ENCODE measurements at regions not wholly inside any gene's neighbourhood (a gene's known extent, or its start where the extent isn't known, plus 50 kb on each side); places are given as distances from the start of the nearest gene placed in this dataset.

DNA sequence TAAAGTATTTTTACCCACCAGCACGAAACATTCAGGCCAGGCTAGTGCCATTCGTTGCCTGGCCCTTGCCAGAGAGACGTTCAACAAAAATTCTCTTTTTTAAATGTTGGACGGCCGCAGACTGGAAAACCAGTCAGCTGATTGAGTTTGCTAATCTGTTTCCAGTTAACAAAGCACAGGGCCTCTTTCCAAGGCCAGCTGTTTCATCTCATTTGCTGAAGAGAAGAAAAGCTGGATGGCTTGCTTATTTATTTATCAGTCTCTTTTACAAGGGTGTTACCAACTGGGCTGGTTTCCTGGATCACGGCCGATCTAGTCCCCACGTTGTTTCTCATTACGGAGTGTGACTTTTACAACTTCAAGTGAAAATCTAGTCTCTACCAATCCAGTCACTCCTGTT, 418.7 kb upstream of the DYNLRB2 start:
- DNase-seq: peak in 1 of 2 donors; percentile 54

DNA sequence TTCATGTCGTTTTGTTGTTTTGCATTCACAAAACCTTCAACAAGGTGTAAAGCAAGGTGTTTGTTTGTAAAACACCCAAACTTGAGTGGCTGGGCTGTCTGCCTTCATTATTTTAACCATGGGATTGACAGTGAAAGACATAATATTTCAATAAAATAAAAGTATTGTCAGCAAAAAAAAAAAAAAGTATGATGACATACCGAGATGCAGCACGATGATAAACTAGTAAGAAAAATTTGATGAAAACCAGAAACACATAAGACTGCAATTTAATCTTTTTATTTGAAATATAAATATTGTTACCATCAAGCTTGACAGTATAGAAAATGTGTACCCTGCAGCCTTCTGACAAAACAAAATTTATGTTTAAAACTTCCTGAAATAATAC, 419.3 kb upstream of the DYNLRB2 start:
- Histone ChIP-seq H3K27ac (no peak overlapping the region), H3K4me1 (no peaks in the 10 kb centered on the region), H3K9me3 (no peaks in the 10 kb centered on the region), H3K27me3 (no peaks in the 10 kb centered on the region), H3K4me3 (no peak overlapping the region), H3K36me3 (no peaks in the 10 kb centered on the region)
- no peak for DNase-seq
- TF ChIP-seq CTCF (IDR thresholded peaks at IDR 0.05): no peak
- intact Hi-C loops (cut with DNase I; ENCODE audit: low total_unique reads): no loop called here

More for the DNA sequence above, 418.7 kb upstream of the DYNLRB2 start:
- Histone ChIP-seq H3K9me3 (no peaks in the 10 kb centered on the region), H3K27ac (no peak overlapping the region), H3K4me3 (no peak overlapping the region), H3K27me3 (no peaks in the 10 kb centered on the region), H3K36me3 (no peaks in the 10 kb centered on the region), H3K4me1 (no peaks in the 10 kb centered on the region)
- intact Hi-C loops (cut with DNase I; ENCODE audit: low total_unique reads): no loop called here
- TF ChIP-seq CTCF (IDR thresholded peaks at IDR 0.05): no peak

DNA sequence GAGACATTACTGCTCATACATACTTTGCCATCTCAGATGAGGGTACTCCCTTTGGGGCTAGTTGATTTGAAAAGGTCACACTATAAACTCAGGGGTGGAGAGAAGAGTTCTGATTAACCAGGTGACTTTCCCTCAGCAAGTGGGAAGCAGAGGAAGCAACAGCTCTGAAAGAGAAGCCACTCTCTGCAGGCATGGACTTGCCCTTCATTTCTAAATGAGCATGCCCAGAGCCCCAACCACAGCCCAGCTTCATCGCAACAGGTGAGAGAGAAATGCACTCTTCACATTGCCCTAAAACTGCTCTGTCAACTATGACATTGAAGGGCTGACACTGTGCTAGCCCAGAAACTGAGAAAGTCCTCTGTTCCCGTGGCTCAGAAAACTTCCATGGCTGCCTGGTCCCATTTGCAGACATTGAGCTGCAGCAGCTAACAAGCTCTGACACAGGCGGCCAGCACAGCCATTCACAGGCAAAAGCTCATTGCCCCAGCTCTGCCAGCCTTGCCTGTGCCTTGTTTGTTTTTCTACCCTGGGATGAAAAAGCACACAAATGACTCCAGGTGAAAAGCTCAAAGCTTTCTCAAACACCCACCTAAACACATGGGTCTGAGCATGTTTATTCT, 419.8 kb upstream of the DYNLRB2 start:
- no peak overlapping the region for H3K27ac ChIP-seq
- H3K4me1 ChIP-seq: no peaks in the 10 kb centered on the region
- DNase-seq: no peak
- no peak overlapping the region for H3K4me3 ChIP-seq
- H3K9me3 ChIP-seq: no peaks in the 10 kb centered on the region
- H3K27me3 ChIP-seq: no peaks in the 10 kb centered on the region
- TF ChIP-seq CTCF (IDR thresholded peaks at IDR 0.05): no peak
- H3K36me3 ChIP-seq: no peaks in the 10 kb centered on the region
- intact Hi-C loops (cut with DNase I; ENCODE audit: low total_unique reads): no loop called here

DNA sequence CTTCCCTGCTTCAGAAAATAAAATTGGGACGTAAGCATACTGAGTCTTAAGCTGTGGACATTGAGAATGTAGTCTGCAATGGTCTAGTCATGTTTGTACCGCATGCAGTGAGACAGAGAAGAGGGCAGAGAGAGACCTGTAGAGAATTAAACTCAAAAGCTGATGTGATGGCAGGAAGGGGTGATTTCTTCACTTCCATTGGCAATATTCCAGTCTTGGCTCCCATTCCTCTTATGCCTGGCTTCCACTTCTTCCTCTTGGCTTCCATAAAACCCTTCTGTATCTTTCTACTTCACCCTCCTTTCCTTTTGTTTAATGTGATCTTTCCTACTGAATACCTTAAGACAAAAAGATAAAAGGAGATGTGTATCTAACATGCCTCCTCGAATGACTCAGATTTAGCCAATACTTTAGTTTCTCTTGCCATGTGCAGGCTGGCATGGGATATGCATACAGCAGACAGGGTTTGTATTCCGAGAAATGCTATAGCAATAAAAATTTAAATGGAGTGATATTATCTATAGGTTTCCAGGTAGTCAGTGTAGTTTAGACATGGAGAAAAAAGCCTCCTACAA, 423.1 kb upstream of the DYNLRB2 start:
- Histone ChIP-seq H3K36me3 (no peaks in the 10 kb centered on the region), H3K9me3 (no peaks in the 10 kb centered on the region), H3K27ac (no peak overlapping the region), H3K27me3 (no peaks in the 10 kb centered on the region), H3K4me1 (no peaks in the 10 kb centered on the region), H3K4me3 (no peak overlapping the region)
- DNase-seq: no peak
- no peak for TF ChIP-seq CTCF (IDR thresholded peaks at IDR 0.05)
- intact Hi-C loops (cut with DNase I; ENCODE audit: low total_unique reads): no loop called here

- H3K27me3 ChIP-seq: no peaks in the 10 kb centered on the region
- H3K9me3 ChIP-seq: no peaks in the 10 kb centered on the region
- DNase-seq: no peak
- no peak overlapping the region for H3K27ac ChIP-seq
- no peaks in the 10 kb centered on the region for H3K4me1 ChIP-seq
- no peak overlapping the region for H3K4me3 ChIP-seq
- H3K36me3 ChIP-seq: no peaks in the 10 kb centered on the region
- TF ChIP-seq CTCF (IDR thresholded peaks at IDR 0.05): no peak
- intact Hi-C loops (cut with DNase I; ENCODE audit: low total_unique reads): no loop called here
Observed at GRCh38 chr16:80116711-80117110, 424.1 kb upstream of the DYNLRB2 start.
